ENCODE measurements at regions not wholly inside any gene's neighbourhood (a gene's known extent, or its start where the extent isn't known, plus 50 kb on each side); places are given as distances from the start of the nearest gene placed in this dataset.

DNA sequence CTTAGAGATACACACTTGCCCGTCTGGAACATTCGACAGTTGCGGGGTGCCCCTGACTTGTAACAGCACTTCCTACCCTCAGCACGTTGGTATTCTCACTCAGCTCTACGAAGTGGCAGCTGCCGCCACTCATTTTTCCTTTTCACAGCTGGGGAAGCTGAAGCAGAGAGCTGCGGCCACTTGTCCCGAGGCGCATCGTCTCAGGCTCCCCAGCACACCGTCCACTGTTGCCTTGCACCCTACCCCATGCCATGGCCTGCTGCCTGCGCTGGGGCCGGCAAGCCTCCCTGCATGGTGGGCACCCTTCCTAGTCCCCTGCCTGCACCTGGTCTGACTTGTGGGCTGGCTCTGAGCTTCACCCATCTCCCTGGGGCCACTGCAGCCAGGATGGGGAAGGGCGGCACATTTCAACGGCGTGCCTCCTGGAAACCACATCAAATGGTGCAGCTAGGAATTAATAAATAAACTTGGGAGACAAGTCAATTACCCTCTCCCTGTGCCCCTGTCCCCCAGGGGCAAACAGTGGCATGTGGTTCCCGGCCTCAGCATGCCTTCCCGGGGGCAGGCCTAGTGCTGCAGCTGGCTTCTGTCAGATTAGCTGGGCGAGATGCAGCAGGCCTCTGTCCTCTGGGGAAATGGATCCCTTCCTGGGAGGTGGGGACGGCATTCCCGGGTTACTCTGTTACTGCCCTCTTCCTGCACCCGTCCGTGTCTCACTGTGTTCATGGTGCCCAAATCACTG lies 64.7 kb upstream of the HAAO start:
- no peak for TF ChIP-seq RAD21 (IDR thresholded peaks at IDR 0.05; ENCODE audit: low read depth)
- TF ChIP-seq, protein P1, sequence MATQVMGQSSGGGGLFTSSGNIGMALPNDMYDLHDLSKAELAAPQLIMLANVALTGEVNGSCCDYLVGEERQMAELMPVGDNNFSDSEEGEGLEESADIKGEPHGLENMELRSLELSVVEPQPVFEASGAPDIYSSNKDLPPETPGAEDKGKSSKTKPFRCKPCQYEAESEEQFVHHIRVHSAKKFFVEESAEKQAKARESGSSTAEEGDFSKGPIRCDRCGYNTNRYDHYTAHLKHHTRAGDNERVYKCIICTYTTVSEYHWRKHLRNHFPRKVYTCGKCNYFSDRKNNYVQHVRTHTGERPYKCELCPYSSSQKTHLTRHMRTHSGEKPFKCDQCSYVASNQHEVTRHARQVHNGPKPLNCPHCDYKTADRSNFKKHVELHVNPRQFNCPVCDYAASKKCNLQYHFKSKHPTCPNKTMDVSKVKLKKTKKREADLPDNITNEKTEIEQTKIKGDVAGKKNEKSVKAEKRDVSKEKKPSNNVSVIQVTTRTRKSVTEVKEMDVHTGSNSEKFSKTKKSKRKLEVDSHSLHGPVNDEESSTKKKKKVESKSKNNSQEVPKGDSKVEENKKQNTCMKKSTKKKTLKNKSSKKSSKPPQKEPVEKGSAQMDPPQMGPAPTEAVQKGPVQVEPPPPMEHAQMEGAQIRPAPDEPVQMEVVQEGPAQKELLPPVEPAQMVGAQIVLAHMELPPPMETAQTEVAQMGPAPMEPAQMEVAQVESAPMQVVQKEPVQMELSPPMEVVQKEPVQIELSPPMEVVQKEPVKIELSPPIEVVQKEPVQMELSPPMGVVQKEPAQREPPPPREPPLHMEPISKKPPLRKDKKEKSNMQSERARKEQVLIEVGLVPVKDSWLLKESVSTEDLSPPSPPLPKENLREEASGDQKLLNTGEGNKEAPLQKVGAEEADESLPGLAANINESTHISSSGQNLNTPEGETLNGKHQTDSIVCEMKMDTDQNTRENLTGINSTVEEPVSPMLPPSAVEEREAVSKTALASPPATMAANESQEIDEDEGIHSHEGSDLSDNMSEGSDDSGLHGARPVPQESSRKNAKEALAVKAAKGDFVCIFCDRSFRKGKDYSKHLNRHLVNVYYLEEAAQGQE (IDR thresholded peaks at IDR 0.05; ENCODE audit: low read depth), result no peak

Measured in Ishikawa (cell line).